ENCODE measurements at regions not wholly inside any gene's neighbourhood (a gene's known extent, or its start where the extent isn't known, plus 50 kb on each side); places are given as distances from the start of the nearest gene placed in this dataset.

GRCh38 chr7:68206946-68207485, 1210.4 kb downstream of the TYW1 start:
- Histone ChIP-seq H3K9me3 (peaks cover 0 to 3% (median 0%) of the 10 kb centered on the region in 3 donors), H3K27ac (no peak overlapping the region), H3K36me3 (no peaks in the 10 kb centered on the region), H3K4me3 (no peak overlapping the region), H3K27me3 (no peaks in the 10 kb centered on the region), H3K4me1 (no peaks in the 10 kb centered on the region)
- TF ChIP-seq CTCF (IDR thresholded peaks at IDR 0.05) (no peak), POLR2A (IDR thresholded peaks at IDR 0.05) (no peak)
- WGBS, 2 donors, result 83 to 93% methylated on average over 2 of the region's 11 CpGs
- intact Hi-C loops (cut with DNase I), result no loop called here
- no peak for DNase-seq

- intact Hi-C loops (cut with DNase I), result no loop called here
- Histone ChIP-seq H3K27me3 (no peaks in the 10 kb centered on the region), H3K4me1 (no peaks in the 10 kb centered on the region), H3K4me3 (no peak overlapping the region), H3K9me3 (peaks cover 0 to 3% (median 0%) of the 10 kb centered on the region in 3 donors), H3K27ac (no peak overlapping the region), H3K36me3 (no peaks in the 10 kb centered on the region)
- 93 to 95% methylated on average over 4 to 8 of the region's 8 CpGs for WGBS, 2 donors
- TF ChIP-seq POLR2A (IDR thresholded peaks at IDR 0.05) (no peak), CTCF (IDR thresholded peaks at IDR 0.05) (no peak)
- no peak for DNase-seq
Observed at GRCh38 chr7:68207676-68208075, 1211.0 kb downstream of the TYW1 start.

- Histone ChIP-seq H3K27me3 (no peaks in the 10 kb centered on the region), H3K9me3 (peaks cover 0 to 3% (median 0%) of the 10 kb centered on the region in 3 donors), H3K36me3 (no peaks in the 10 kb centered on the region), H3K4me1 (no peaks in the 10 kb centered on the region), H3K4me3 (no peak overlapping the region), H3K27ac (no peak overlapping the region)
- TF ChIP-seq POLR2A (IDR thresholded peaks at IDR 0.05) (no peak), CTCF (IDR thresholded peaks at IDR 0.05) (no peak)
- no peak for DNase-seq
- intact Hi-C loops (cut with DNase I), result no loop called here
- WGBS, 2 donors, result 60 to 68% methylated on average over 6 of the region's 6 CpGs
Observed at GRCh38 chr7:68209486-68209885, 1212.9 kb downstream of the TYW1 start.

- Histone ChIP-seq H3K9me3 (no peaks in the 10 kb centered on the region), H3K27ac (no peak overlapping the region), H3K4me1 (no peaks in the 10 kb centered on the region), H3K4me3 (no peak overlapping the region), H3K36me3 (no peaks in the 10 kb centered on the region), H3K27me3 (no peaks in the 10 kb centered on the region)
- DNase-seq, result no peak
- TF ChIP-seq CTCF (IDR thresholded peaks at IDR 0.05), result no peak
- TF ChIP-seq POLR2A (IDR thresholded peaks at IDR 0.05), result no peak
- intact Hi-C loops (cut with DNase I), result no loop called here
- WGBS, 2 donors, result 83 to 92% methylated on average over 3 of the region's 3 CpGs
Observed at GRCh38 chr7:68213838-68214237, 1217.2 kb downstream of the TYW1 start.

GRCh38 chr7:68216051-68216450, 1219.4 kb downstream of the TYW1 start:
- WGBS, 2 donors, result 41 to 43% methylated on average over 5 of the region's 5 CpGs
- DNase-seq, result no peak
- Histone ChIP-seq H3K27me3 (no peaks in the 10 kb centered on the region), H3K9me3 (no peaks in the 10 kb centered on the region), H3K36me3 (no peaks in the 10 kb centered on the region), H3K27ac (no peak overlapping the region), H3K4me3 (no peak overlapping the region), H3K4me1 (no peaks in the 10 kb centered on the region)
- TF ChIP-seq POLR2A (IDR thresholded peaks at IDR 0.05) (no peak), CTCF (IDR thresholded peaks at IDR 0.05) (no peak)
- intact Hi-C loops (cut with DNase I), result no loop called here
